H9 (cell line): ENCODE measurements at regions not wholly inside any gene's neighbourhood (a gene's known extent, or its start where the extent isn't known, plus 50 kb on each side); places are given as distances from the start of the nearest gene placed in this dataset.

Experiments
- DNase-seq: peaks from one replicate; pipeline ENCODE4 v3.0.0-alpha.2; 2017
- H2AFZ ChIP-seq: one replicate; pipeline ENCODE4 v1.6.1; 2013; ENCODE audit warnings: mild to moderate bottlenecking, low read length, control low read depth, moderate library complexity
- H2AK5ac ChIP-seq: 2 replicates; pipeline ENCODE4 v1.6.1; 2013; ENCODE audit warnings: low read length, control low read depth, mixed read lengths; ENCODE audit not compliant: insufficient read length
- H2BK120ac ChIP-seq: one replicate; pipeline ENCODE4 v1.6.1; 2013; ENCODE audit warnings: low read depth, mild to moderate bottlenecking, low read length, control low read depth, inconsistent platforms; ENCODE audit not compliant: poor library complexity, severe bottlenecking
- H2BK12ac ChIP-seq: 2 replicates; pipeline ENCODE4 v1.6.1; 2013; ENCODE audit warnings: low read length, control low read depth, mixed read lengths, low read depth; ENCODE audit not compliant: insufficient read length
- H2BK15ac ChIP-seq: 2 replicates; pipeline ENCODE4 v1.6.1; 2013; ENCODE audit warnings: low read depth, low read length, control low read depth
- H2BK20ac ChIP-seq: one replicate; pipeline ENCODE4 v1.6.1; 2013; ENCODE audit warnings: low read depth, mild to moderate bottlenecking, low read length, control low read depth, inconsistent platforms; ENCODE audit not compliant: poor library complexity, severe bottlenecking
- H2BK5ac ChIP-seq: 2 replicates; pipeline ENCODE4 v1.6.1; 2013; ENCODE audit warnings: low read length, control low read depth, mixed read lengths; ENCODE audit not compliant: insufficient read length
- H3K14ac ChIP-seq: 2 replicates; pipeline ENCODE4 v1.6.1; 2013; ENCODE audit warnings: low read length, control low read depth; ENCODE audit not compliant: insufficient read depth
- H3K18ac ChIP-seq: 2 replicates; pipeline ENCODE4 v1.6.1; 2013; ENCODE audit warnings: low read depth, mild to moderate bottlenecking, mixed read lengths, low read length, control low read depth; ENCODE audit not compliant: insufficient read length
- H3K23ac ChIP-seq: 2 replicates; pipeline ENCODE4 v1.6.1; 2013; ENCODE audit warnings: low read length, control low read depth, mixed read lengths, low read depth; ENCODE audit not compliant: insufficient read length
- H3K23me2 ChIP-seq: 2 replicates; pipeline ENCODE4 v1.6.1; 2013; ENCODE audit warnings: low read depth, mild to moderate bottlenecking, mixed read lengths, low read length, control low read depth; ENCODE audit not compliant: insufficient read length, poor library complexity, severe bottlenecking
- H3K27ac ChIP-seq: 2 replicates; pipeline ENCODE4 v1.5.1; 2013; ENCODE audit warnings: low read length, control low read depth, mixed read lengths, low read depth; ENCODE audit not compliant: insufficient read length
- H3K27me3 ChIP-seq: 2 replicates; pipeline ENCODE4 v1.6.1; 2013; ENCODE audit warnings: low read length, control low read depth, inconsistent platforms; ENCODE audit not compliant: insufficient read depth
- H3K4ac ChIP-seq: 2 replicates; pipeline ENCODE4 v1.6.1; 2013; ENCODE audit warnings: low read depth, mild to moderate bottlenecking, control low read depth, inconsistent platforms, low read length, moderate library complexity
- H3K4me1 ChIP-seq: 2 replicates; pipeline ENCODE4 v1.6.1; 2013; ENCODE audit warnings: low read length, control low read depth, inconsistent platforms; ENCODE audit not compliant: insufficient read depth
- H3K4me2 ChIP-seq: 2 replicates; pipeline ENCODE4 v1.6.1; 2013; ENCODE audit warnings: low read length, control low read depth, mixed read lengths; ENCODE audit not compliant: insufficient read length, insufficient read depth
- H3K56ac ChIP-seq: 2 replicates; pipeline ENCODE4 v1.6.1; 2013; ENCODE audit warnings: low read depth, mild to moderate bottlenecking, mixed read lengths, low read length, control low read depth; ENCODE audit not compliant: insufficient read length
- H3K79me1 ChIP-seq: 2 replicates; pipeline ENCODE4 v1.6.1; 2013; ENCODE audit warnings: low read depth, mild to moderate bottlenecking, moderate library complexity, low read length, control low read depth, inconsistent platforms; ENCODE audit not compliant: insufficient read depth, poor library complexity, severe bottlenecking
- H3K79me2 ChIP-seq: 2 replicates; pipeline ENCODE4 v1.6.1; 2013; ENCODE audit warnings: low read length, control low read depth, inconsistent platforms; ENCODE audit not compliant: insufficient read depth
- H3K9ac ChIP-seq: 2 replicates; pipeline ENCODE4 v1.6.1; 2013; ENCODE audit warnings: low read length, control low read depth, mixed read lengths; ENCODE audit not compliant: insufficient read length; ENCODE audit errors: extremely low read depth
- H3K9me3 ChIP-seq: one replicate; pipeline ENCODE4 v1.6.1; 2013; ENCODE audit warnings: low read depth, low read length, inconsistent platforms; ENCODE audit not compliant: control insufficient read depth
- H3T11ph ChIP-seq: one replicate; pipeline ENCODE4 v1.6.1; 2013; ENCODE audit warnings: mild to moderate bottlenecking, low read length, control low read depth, inconsistent platforms
- H4K20me1 ChIP-seq: one replicate; pipeline ENCODE4 v1.6.1; 2013; ENCODE audit not compliant: control insufficient read depth, insufficient read length, insufficient read depth
- H4K5ac ChIP-seq: 2 replicates; pipeline ENCODE4 v1.6.1; 2013; ENCODE audit warnings: low read depth, mild to moderate bottlenecking, mixed read lengths, low read length, control low read depth; ENCODE audit not compliant: insufficient read length
- H4K8ac ChIP-seq: replicated peaks from 2 replicates; pipeline ENCODE4 v1.6.1; 2013; ENCODE audit warnings: low read length, control low read depth, mixed read lengths, low read depth; ENCODE audit not compliant: insufficient read length
- H4K91ac ChIP-seq: 2 replicates; pipeline ENCODE4 v1.6.1; 2013; ENCODE audit warnings: low read depth, mild to moderate bottlenecking, moderate library complexity, mixed read lengths, low read length, control low read depth; ENCODE audit not compliant: insufficient read length
- H3K27ac Mint-ChIP-seq, 3 experiments: 2 replicates in 2 of 3; 3 replicates in 1 of 3; pipeline ENCODE4 v1.8.0; 2020 to 2021; ENCODE audit warnings: mixed read lengths in 3 of 3, mild to moderate bottlenecking in 1 of 3, moderate library complexity in 1 of 3
- H3K27me3 Mint-ChIP-seq: 2 replicates; pipeline ENCODE4 v1.8.0; 2021; ENCODE audit warnings: low read depth, mild to moderate bottlenecking, moderate library complexity, mixed read lengths
- H3K36me3 Mint-ChIP-seq, 3 experiments: 2 replicates in 2 of 3; 3 replicates in 1 of 3; pipeline ENCODE4 v1.8.0; 2020 to 2021; ENCODE audit warnings: low read depth in 3 of 3, mixed read lengths in 3 of 3; ENCODE audit not compliant: insufficient read depth in 1 of 3
- H3K4me1 Mint-ChIP-seq, 2 experiments: 2 replicates each; pipeline ENCODE4 v1.8.0; 2020; ENCODE audit warnings: mixed read lengths in 2 of 2
- H3K4me3 Mint-ChIP-seq, 2 experiments: 2 replicates in 1 of 2; 3 replicates in 1 of 2; pipeline ENCODE4 v1.8.0; 2020 to 2021; ENCODE audit warnings: mild to moderate bottlenecking in 2 of 2, mixed read lengths in 2 of 2, moderate library complexity in 1 of 2
- H3K9me3 Mint-ChIP-seq, 2 experiments: 2 replicates in 1 of 2; 3 replicates in 1 of 2; pipeline ENCODE4 v1.8.0; 2020; ENCODE audit warnings: mild to moderate bottlenecking in 2 of 2, mixed read lengths in 2 of 2, moderate library complexity in 1 of 2
- CTCF ChIP-seq: fragments of 200-600 bp; sonication (generic); conservative IDR thresholded peaks from 3 replicates; pipeline ENCODE4 v1.8.0; 2021; ENCODE audit warnings: antibody characterized with exemption, mild to moderate bottlenecking
- WGBS: extraction: QIAGEN DNeasy Blood & Tissue Kit; methylation state at CpG from one replicate; pipeline ENCODE4 v1.1.7; 2013; ENCODE audit warnings: missing lambda C conversion rate, low lambda C conversion rate, mixed read lengths; ENCODE audit not compliant: insufficient read length; ENCODE audit errors: extremely low coverage; 5-methylcytosine and 5-hydroxymethylcytosine counted together

GRCh38 chr5:167147879-167148278 is 1143.6 kb upstream of the WWC1 start:
- Histone ChIP-seq H3K18ac (no peak overlapping the region), H3K23ac (no peak overlapping the region), H2AFZ (no peak overlapping the region), H3K4me2 (no peak overlapping the region), H4K20me1 (no peaks in the 10 kb centered on the region), H3K9ac (no peak overlapping the region), H3K27me3 (no peaks in the 10 kb centered on the region), H3K4me1 (no peaks in the 10 kb centered on the region), H3K9me3 (no peaks in the 10 kb centered on the region), H2AK5ac (no peak overlapping the region), H2BK20ac (no peak overlapping the region), H3K27ac (no peak overlapping the region), H3K79me1 (no peaks in the 10 kb centered on the region), H4K91ac (no peak overlapping the region), H3K56ac (no peak overlapping the region), H2BK12ac (no peak overlapping the region), H3T11ph (no peak overlapping the region), H2BK5ac (no peak overlapping the region), H3K79me2 (no peaks in the 10 kb centered on the region), H3K4ac (no peak overlapping the region), H4K5ac (no peak overlapping the region), H3K14ac (no peak overlapping the region), H3K23me2 (no peaks in the 10 kb centered on the region), H2BK15ac (no peak overlapping the region), H4K8ac (no peak overlapping the region), H2BK120ac (no peak overlapping the region)
- Mint-ChIP-seq H3K9me3 (no peaks in the 10 kb centered on the region), H3K36me3 (no peaks in the 10 kb centered on the region), H3K27ac (no peak overlapping the region), H3K4me1 (no peaks in the 10 kb centered on the region), H3K27me3 (no peaks in the 10 kb centered on the region), H3K4me3 (no peak overlapping the region)
- WGBS: no CpG with 5 or more reads among the region's 3 CpGs
- no peak for DNase-seq
- no peak for TF ChIP-seq CTCF
